GM12875 (cell line): ENCODE measurements at regions not wholly inside any gene's neighbourhood (a gene's known extent, or its start where the extent isn't known, plus 50 kb on each side); places are given as distances from the start of the nearest gene placed in this dataset.

Experiments used
- H3K4me3 ChIP-seq: one replicate; pipeline ENCODE4 v1.5.1; 2011; ENCODE audit warnings: low read depth, low read length, control low read depth
- TF ChIP-seq, protein P1 (sequence below): IDR thresholded peaks from 2 replicates; pipeline ENCODE4 v1.5.1; 2011; ENCODE audit warnings: low read depth, mild to moderate bottlenecking, control low read depth, inconsistent platforms, low read length, moderate library complexity, borderline replicate concordance; ENCODE audit not compliant: insufficient read depth

DNA sequence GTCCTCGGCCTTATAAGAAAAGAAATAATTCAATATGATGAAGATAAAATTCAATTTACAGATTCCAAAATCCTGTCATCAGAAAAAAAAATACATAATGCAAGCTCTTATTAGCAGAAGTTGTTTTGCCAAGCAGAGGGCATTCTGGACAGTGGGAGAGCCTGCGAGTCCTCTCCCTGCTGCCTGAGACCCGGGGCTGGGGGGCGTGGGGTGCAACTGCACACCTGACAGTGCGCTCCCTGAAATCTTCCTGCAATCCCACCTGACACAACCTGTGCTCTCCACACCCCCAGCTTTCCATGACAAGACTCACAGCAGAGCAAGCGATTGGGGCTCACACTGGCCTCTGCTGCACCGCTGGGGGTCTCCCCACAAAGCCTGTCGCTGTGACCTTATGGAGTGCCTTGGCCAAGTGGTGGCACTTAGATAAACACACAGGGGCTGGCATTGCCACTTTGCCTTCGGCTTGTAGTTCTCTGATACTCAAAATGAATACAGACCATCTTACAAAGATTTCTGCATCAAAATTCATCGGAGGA, 130.3 kb upstream of the PDE10A start:
- no peak overlapping the region for H3K4me3 ChIP-seq
- TF ChIP-seq, protein P1, sequence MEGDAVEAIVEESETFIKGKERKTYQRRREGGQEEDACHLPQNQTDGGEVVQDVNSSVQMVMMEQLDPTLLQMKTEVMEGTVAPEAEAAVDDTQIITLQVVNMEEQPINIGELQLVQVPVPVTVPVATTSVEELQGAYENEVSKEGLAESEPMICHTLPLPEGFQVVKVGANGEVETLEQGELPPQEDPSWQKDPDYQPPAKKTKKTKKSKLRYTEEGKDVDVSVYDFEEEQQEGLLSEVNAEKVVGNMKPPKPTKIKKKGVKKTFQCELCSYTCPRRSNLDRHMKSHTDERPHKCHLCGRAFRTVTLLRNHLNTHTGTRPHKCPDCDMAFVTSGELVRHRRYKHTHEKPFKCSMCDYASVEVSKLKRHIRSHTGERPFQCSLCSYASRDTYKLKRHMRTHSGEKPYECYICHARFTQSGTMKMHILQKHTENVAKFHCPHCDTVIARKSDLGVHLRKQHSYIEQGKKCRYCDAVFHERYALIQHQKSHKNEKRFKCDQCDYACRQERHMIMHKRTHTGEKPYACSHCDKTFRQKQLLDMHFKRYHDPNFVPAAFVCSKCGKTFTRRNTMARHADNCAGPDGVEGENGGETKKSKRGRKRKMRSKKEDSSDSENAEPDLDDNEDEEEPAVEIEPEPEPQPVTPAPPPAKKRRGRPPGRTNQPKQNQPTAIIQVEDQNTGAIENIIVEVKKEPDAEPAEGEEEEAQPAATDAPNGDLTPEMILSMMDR = no peak

DNA sequence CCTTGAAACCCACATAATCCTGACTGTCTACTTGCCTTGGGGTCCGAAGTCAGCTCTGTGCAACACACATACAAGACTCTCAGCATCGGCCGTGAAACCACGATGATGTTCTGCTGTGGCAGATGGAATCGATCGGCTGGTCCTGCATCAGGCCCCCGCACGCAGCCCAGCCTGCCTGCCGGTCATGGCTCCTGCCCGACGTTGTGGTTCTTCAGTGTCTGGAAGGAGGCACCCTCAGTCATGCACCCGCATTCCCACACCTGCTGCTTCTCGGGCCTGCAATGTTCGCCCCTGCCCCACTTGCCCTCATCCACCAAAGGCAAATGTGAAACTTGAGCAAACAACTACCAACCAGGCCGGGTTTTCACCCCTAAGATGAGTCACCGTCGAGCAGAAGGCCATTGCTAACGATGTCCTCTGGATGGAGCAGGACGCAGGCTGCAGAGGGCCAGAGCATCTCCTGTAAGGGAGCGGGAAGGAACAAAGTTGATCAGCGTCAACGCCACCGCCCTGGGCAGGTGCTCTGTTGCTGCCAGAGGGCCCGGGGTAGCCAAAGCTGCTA, 128.9 kb upstream of the PDE10A start:
- TF ChIP-seq, protein P1 = no peak
- H3K4me3 ChIP-seq = no peak overlapping the region

DNA sequence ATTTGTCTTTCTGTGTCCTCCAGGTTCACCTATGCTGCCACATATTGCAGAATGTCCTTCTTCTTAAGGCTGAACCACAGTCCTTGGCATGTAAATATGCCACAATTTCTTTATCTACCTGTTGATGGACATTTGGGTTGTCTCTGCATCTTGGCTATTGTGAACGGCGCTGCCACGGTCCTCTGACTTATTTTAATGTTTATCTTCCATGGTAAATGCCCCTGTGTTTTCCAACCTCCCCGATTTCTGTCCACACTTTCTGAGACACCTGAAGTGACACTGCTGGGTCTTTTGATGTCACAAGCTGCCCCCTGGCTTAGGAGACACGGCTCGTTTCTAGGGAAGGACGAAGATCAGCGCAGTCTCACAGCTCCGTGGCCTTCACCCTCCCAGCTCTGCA, 128.3 kb upstream of the PDE10A start:
- TF ChIP-seq, protein P1 = no peak
- no peak overlapping the region for H3K4me3 ChIP-seq

DNA sequence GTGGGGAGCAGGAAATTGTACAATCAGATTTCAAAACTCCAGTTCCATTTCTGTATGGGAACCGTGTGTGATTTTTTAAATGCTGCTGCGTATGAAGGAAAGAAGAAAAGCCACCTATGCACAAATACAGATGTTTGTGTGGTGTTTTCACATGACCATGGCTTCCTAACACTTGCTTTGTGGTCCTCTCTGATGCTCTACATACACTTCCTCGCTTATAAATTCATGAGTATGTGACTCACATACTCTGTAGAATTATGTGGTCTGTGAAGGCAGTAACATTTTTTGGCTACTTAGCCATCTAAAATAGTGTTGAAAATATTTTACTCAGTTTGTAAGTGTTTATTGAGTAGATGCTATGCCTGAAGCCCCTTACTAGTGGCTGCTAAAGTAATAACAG, 119.8 kb upstream of the PDE10A start:
- H3K4me3 ChIP-seq = no peak overlapping the region
- TF ChIP-seq, protein P1 = no peak

DNA sequence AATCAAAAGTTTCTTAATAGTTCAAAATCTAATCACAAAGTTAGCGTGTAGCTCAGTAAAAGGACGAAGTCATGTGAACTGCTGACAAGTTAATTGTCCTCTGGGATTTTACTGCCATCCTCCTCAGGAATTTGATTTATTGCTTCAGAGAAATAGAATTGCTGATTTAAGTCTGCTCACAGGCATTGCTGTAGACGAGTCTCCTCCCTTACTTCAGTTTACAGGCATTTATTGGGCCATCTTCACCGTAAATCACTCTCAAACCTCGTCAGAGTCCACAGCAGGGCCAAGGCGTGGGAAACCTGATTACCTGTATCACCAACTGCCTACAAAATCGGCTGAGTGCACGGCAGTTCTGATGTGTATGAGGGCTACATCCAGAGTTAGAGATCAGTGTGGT, 119.1 kb upstream of the PDE10A start:
- TF ChIP-seq, protein P1 = no peak
- no peak overlapping the region for H3K4me3 ChIP-seq

DNA sequence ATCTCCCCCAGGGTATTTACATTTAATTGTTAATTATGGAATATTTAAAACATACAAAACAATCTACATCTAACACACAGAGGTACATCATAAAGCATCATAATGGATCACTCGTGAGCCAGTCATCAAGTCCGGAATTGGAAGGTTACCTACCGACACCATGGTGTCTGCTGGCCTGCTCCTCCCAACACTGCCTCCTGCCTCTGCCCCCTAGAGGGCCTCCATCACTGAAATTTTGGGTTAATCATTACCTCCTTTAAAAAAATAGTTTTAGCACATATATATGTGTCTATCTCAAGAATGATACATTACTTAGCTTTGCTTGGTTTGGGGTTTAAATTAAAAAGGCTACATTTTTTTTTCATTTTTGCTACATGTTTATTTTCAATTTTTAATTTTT, 114.6 kb upstream of the PDE10A start:
- TF ChIP-seq, protein P1 = no peak

DNA sequence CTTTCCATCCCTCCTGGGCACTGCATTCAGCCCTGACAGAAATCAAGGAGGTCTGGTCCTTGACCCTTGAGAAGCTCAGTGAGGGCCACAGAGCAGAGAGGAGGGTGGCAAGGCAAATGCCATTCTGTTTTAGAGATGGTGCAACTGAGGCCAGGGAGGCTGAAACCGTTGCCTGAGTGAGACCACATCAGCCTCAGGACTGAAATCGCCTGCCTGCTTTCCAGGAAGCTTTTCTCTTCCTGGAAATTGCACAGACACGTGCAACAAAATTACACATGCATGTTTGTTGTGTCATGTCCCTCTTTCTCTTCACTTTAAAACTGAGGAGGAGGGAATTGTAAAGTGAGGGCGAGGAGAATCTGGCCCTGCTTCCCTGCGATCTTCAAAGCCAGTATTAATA, 113.7 kb upstream of the PDE10A start:
- TF ChIP-seq, protein P1 = no peak

More for the DNA sequence above, 114.6 kb upstream of the PDE10A start:
- H3K4me3 ChIP-seq = no peak overlapping the region

More for the DNA sequence above, 113.7 kb upstream of the PDE10A start:
- H3K4me3 ChIP-seq = no peak overlapping the region
